GM20000 (cell line): ENCODE measurements at regions not wholly inside any gene's neighbourhood (a gene's known extent, or its start where the extent isn't known, plus 50 kb on each side); places are given as distances from the start of the nearest gene placed in this dataset.

Source experiments
- DNase-seq: peaks from one replicate; pipeline ENCODE4 v3.0.0; 2012; ENCODE audit warnings: low spot score
- CTCF ChIP-seq: IDR thresholded peaks from 2 replicates; pipeline ENCODE4 v1.5.1; 2012; ENCODE audit warnings: mild to moderate bottlenecking, control low read depth; ENCODE audit errors: extremely low read depth, missing control alignments

DNA sequence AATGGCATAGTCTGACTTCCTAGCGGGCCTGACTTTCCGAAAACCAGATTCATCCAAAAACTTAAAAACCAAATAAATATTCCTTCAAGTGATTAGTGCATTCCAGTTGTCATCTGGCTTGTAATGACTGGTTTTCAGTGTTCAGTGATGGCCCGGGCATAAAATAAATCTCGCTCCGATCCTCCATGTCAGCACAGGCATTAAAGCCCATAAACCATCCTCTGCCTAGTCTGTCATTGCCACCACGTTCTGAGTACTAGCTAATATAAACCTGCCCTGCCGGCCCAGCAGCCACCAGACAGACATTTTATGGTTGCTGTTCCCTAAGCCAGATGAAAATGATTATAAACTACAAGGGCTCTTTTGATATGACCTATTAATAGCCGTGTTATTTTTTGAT lies 232.3 kb upstream of the GMDS start:
- no peak for TF ChIP-seq CTCF
- DNase-seq: no peak

DNA sequence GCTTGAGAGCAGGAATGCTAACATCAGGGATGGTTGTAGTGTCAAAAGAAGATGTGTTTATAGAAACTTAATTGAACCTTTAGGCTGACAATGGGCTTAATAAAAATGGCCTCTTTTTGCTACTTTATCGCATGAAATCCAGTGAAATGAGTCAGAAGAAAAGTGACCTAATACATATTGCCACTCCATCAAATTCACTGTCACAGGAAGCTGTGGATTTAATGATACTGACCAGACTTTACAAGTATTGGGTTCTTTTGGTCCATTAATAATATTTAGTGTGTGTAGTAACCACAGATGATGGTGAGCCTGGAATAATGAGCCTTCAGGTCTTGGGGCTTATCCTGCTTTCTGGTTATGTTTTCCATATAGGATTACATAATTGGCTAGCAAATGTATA lies 231.8 kb upstream of the GMDS start:
- no peak for DNase-seq
- no peak for TF ChIP-seq CTCF

DNA sequence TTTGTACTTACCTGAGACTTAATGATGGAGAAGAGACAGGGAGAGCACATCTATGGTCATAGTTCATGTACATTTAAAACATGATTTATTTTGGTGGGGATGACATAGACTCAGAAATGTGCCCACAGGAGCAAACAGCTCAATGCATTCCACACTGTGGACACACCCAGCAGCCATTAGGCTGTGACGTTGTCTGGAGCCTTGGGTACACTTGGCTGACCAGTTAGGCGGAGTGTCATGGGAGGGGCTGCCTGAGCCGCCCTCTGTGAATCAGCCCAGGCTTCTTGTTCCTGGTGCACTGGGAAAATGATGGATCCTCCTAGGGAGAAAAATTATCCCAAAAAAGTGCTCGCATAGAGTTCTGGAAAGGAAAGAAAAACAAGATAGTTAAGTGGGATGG lies 231.0 kb upstream of the GMDS start:
- DNase-seq: no peak
- no peak for TF ChIP-seq CTCF

- DNase-seq: no peak
- TF ChIP-seq CTCF: no peak
Observed at GRCh38 chr6:2471472-2471871, 226.1 kb upstream of the GMDS start.

GRCh38 chr6:2469428-2469827 lies 224.0 kb upstream of the GMDS start:
- TF ChIP-seq CTCF: no peak

DNA sequence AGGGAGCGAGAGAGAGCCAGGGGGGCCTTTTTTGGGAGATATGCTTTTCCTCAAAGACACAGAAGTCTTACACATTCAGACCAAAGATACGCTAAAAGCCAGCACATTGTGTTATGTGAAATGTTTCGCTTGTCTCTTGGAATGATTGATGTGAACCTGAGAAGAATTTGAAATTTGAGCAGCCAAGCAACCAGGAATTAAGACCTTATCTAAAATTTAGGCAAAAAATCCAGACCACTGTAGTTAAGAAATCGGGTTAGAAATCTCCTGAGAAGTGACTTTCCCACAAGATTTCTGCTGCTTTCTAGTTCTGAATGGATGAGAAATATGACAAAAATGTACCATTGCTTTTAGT lies 223.2 kb upstream of the GMDS start:
- DNase-seq: no peak
- no peak for TF ChIP-seq CTCF

More at GRCh38 chr6:2469428-2469827, 224.0 kb upstream of the GMDS start:
- no peak for DNase-seq

- TF ChIP-seq CTCF: no peak
- no peak for DNase-seq
Observed at GRCh38 chr6:2467929-2468600, 222.7 kb upstream of the GMDS start.
